Natural killer cell (primary cell): ENCODE measurements at regions not wholly inside any gene's neighbourhood (a gene's known extent, or its start where the extent isn't known, plus 50 kb on each side); places are given as distances from the start of the nearest gene placed in this dataset.

Experiments used
- ATAC-seq, 3 donors: fragments of 150-1000 bp in 2 of 3; fragments of 200-7000 bp in 1 of 3; cut with Tn5 transposase; 1 replicate in 1 of 3; 2 replicates in 2 of 3; pipeline ENCODE4 v1.10.0; 2021; ENCODE audit warnings: mild to moderate bottlenecking in 2 of 3, moderate library complexity in 2 of 3
- DNase-seq, 2 donors: peaks; one replicate each; pipeline versions ENCODE4 v3.0.0 to v3.0.0-alpha.2; 2013 to 2021; ENCODE audit warnings: mixed read lengths in 1 of 2
- H3K27ac ChIP-seq: one replicate; pipeline ENCODE4 v1.5.1; 2013; ENCODE audit warnings: mild to moderate bottlenecking, low read length
- H3K27me3 ChIP-seq: one replicate; pipeline ENCODE4 v1.6.1; 2013; ENCODE audit warnings: low read length; ENCODE audit not compliant: control insufficient read depth, insufficient read depth
- H3K36me3 ChIP-seq: one replicate; pipeline ENCODE4 v1.6.1; 2013; ENCODE audit warnings: low read length; ENCODE audit not compliant: control insufficient read depth, insufficient read depth
- H3K4me1 ChIP-seq: one replicate; pipeline ENCODE4 v1.6.1; 2013; ENCODE audit warnings: low read length; ENCODE audit not compliant: control insufficient read depth, insufficient read depth
- H3K4me3 ChIP-seq: one replicate; pipeline ENCODE4 v1.5.1; 2013; ENCODE audit warnings: low read length
- H3K9me3 ChIP-seq: one replicate; pipeline ENCODE4 v1.6.1; 2013; ENCODE audit warnings: low read length; ENCODE audit not compliant: control insufficient read depth, insufficient read depth
- H3K27ac Mint-ChIP-seq, 2 donors: one replicate each; pipeline ENCODE4 v1.8.0; 2022; ENCODE audit warnings: mild to moderate bottlenecking in 2 of 2, mixed read lengths in 2 of 2, moderate library complexity in 1 of 2
- H3K27me3 Mint-ChIP-seq, 2 donors: one replicate each; pipeline ENCODE4 v1.8.0; 2022; ENCODE audit warnings: low read depth in 2 of 2, mixed read lengths in 2 of 2
- H3K36me3 Mint-ChIP-seq: one replicate; pipeline ENCODE4 v1.8.0; 2022; ENCODE audit warnings: mixed read lengths
- H3K4me1 Mint-ChIP-seq, 2 donors: one replicate each; pipeline ENCODE4 v1.8.0; 2022; ENCODE audit warnings: mixed read lengths in 2 of 2
- H3K4me3 Mint-ChIP-seq: one replicate; pipeline ENCODE4 v1.8.0; 2022; ENCODE audit warnings: mild to moderate bottlenecking, moderate library complexity, mixed read lengths
- H3K9me3 Mint-ChIP-seq, 2 donors: one replicate each; pipeline ENCODE4 v1.8.0; 2022; ENCODE audit warnings: mixed read lengths in 2 of 2
- CTCF ChIP-seq: fragments of 200-600 bp; IDR thresholded peaks from one replicate; pipeline ENCODE4 v1.8.0; 2022; ENCODE audit warnings: antibody characterized with exemption
- WGBS: methylation state at CpG from one replicate; pipeline ENCODE4 v1.1.7; 2013; ENCODE audit warnings: missing lambda C conversion rate; ENCODE audit not compliant: insufficient coverage; 5-methylcytosine and 5-hydroxymethylcytosine counted together
- intact Hi-C: fragments of 100-400 bp; cut with micrococcal nuclease; formaldehyde crosslinking; loops from one replicate; pipeline ENCODE4 v1.14.2; 2022

GRCh38 chr7:17446340-17446739, 147.9 kb downstream of the AHR start:
- ATAC-seq = no peak
- TF ChIP-seq CTCF = no peak
- H3K27me3 Mint-ChIP-seq = peaks cover 0 to 3% of the 10 kb centered on the region in 2 donors
- Histone ChIP-seq H3K27ac (no peak overlapping the region), H3K27me3 (no peaks in the 10 kb centered on the region), H3K4me3 (no peak overlapping the region), H3K36me3 (no peaks in the 10 kb centered on the region), H3K4me1 (no peaks in the 10 kb centered on the region), H3K9me3 (peaks cover 6% of the 10 kb centered on the region)
- WGBS = 81% methylated on average over 4 of the region's 4 CpGs
- peaks cover 12 to 16% of the 10 kb centered on the region in 2 donors for H3K9me3 Mint-ChIP-seq
- intact Hi-C loops = no loop called here
- no peak for DNase-seq
- no peak overlapping the region for H3K4me3 Mint-ChIP-seq
- no peak overlapping the region for H3K27ac Mint-ChIP-seq
- H3K4me1 Mint-ChIP-seq = no peaks in the 10 kb centered on the region
- H3K36me3 Mint-ChIP-seq = peaks cover 12% of the 10 kb centered on the region

GRCh38 chr7:17447728-17448478, 149.5 kb downstream of the AHR start:
- H3K4me3 ChIP-seq = no peak overlapping the region
- intact Hi-C loops = no loop called here
- Mint-ChIP-seq H3K4me3 (no peak overlapping the region), H3K9me3 (peaks cover 14 to 16% of the 10 kb centered on the region in 2 donors), H3K36me3 (peaks cover 12% of the 10 kb centered on the region), H3K27me3 (peaks cover 0 to 3% of the 10 kb centered on the region in 2 donors), H3K4me1 (no peaks in the 10 kb centered on the region), H3K27ac (no peak overlapping the region)
- no peaks in the 10 kb centered on the region for H3K4me1 ChIP-seq
- ATAC-seq (no peak), DNase-seq (no peak)
- H3K9me3 ChIP-seq = peaks cover 6% of the 10 kb centered on the region
- no peak for TF ChIP-seq CTCF
- H3K36me3 ChIP-seq = no peaks in the 10 kb centered on the region
- 80% methylated on average over 1 of the region's 1 CpG for WGBS
- H3K27ac ChIP-seq = no peak overlapping the region
- H3K27me3 ChIP-seq = no peaks in the 10 kb centered on the region

GRCh38 chr7:17448479-17449423, 150.3 kb downstream of the AHR start:
- Mint-ChIP-seq H3K27me3 (no peaks in the 10 kb centered on the region), H3K4me1 (no peaks in the 10 kb centered on the region), H3K9me3 (peaks cover 12 to 13% of the 10 kb centered on the region in 2 donors), H3K4me3 (no peak overlapping the region), H3K36me3 (peaks cover 12% of the 10 kb centered on the region), H3K27ac (no peak overlapping the region)
- no peak overlapping the region for H3K27ac ChIP-seq
- TF ChIP-seq CTCF = no peak
- H3K4me3 ChIP-seq = no peak overlapping the region
- DNase-seq = no peak
- ATAC-seq = no peak
- intact Hi-C loops = no loop called here
- H3K4me1 ChIP-seq = no peaks in the 10 kb centered on the region
- peaks cover 6% of the 10 kb centered on the region for H3K9me3 ChIP-seq
- 81% methylated on average over 1 of the region's 2 CpGs for WGBS
- no peaks in the 10 kb centered on the region for H3K36me3 ChIP-seq
- no peaks in the 10 kb centered on the region for H3K27me3 ChIP-seq
